ENCODE measurements at regions not wholly inside any gene's neighbourhood (a gene's known extent, or its start where the extent isn't known, plus 50 kb on each side); places are given as distances from the start of the nearest gene placed in this dataset.

DNA sequence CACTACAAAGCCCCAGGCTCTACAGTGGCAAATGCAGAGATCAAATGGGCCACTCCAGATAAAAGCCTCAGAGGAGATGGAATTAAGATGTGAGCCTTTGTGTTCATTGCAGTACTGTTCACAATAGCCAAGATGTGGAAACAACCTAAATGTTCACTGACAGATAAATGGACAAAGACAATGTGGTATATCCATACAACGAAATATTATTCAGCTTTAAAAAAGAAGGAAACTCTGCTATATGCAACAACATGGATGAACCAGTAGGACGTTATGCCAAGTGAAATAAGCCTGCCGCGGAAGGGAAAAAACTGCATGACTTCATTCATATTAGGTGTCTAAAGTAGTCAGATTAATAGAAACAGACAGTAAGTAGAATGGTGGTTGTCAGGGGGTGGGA, 170.5 kb upstream of the TBX20 start:
- Histone ChIP-seq H3K4me1 (peaks cover 0 to 3% (median 0%) of the 10 kb centered on the region in 4 donors), H3K27me3 (no peaks in the 10 kb centered on the region), H3K9me3 (no peaks in the 10 kb centered on the region), H3K27ac (no peak overlapping the region), H3K4me3 (no peak overlapping the region), H3K36me3 (no peaks in the 10 kb centered on the region)
- DNase-seq: no peak
- TF ChIP-seq POLR2A (IDR thresholded peaks at IDR 0.05) (no peak), EP300 (IDR thresholded peaks at IDR 0.05) (no peak), POLR2AphosphoS5 (IDR thresholded peaks at IDR 0.05) (no peak)
- TF ChIP-seq, protein P1, sequence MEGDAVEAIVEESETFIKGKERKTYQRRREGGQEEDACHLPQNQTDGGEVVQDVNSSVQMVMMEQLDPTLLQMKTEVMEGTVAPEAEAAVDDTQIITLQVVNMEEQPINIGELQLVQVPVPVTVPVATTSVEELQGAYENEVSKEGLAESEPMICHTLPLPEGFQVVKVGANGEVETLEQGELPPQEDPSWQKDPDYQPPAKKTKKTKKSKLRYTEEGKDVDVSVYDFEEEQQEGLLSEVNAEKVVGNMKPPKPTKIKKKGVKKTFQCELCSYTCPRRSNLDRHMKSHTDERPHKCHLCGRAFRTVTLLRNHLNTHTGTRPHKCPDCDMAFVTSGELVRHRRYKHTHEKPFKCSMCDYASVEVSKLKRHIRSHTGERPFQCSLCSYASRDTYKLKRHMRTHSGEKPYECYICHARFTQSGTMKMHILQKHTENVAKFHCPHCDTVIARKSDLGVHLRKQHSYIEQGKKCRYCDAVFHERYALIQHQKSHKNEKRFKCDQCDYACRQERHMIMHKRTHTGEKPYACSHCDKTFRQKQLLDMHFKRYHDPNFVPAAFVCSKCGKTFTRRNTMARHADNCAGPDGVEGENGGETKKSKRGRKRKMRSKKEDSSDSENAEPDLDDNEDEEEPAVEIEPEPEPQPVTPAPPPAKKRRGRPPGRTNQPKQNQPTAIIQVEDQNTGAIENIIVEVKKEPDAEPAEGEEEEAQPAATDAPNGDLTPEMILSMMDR (IDR thresholded peaks at IDR 0.05): no peak
- WGBS, 2 donors: 78 to 88% methylated on average over 4 of the region's 4 CpGs
- intact Hi-C loops (cut with DNase I): loop anchor here (10.0 kb wide), 2 partner anchors 120 to 200 kb away; no protein-coding TSS in a partner anchor

DNA sequence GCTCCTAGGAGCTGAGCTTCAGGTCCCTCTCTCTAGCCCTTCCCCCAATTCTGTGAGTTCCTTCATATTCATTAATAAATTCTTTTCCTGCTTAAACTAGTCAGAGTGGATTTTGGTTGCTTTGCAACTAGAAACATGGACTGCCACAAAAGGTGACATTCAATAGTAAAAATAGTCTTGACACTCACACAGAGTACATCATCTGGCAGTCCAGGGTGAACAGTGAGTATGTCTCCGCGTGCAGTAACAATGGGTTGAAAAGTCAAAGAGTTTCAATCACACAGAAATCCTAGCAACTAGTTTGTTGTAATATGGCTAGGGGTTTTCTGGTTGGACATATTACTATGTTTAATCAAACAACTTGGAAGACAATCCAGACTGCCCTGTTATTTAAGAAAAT, 168.8 kb upstream of the TBX20 start:
- intact Hi-C loops (cut with DNase I): loop anchor here (10.0 kb wide), 2 partner anchors 122 to 202 kb away; no protein-coding TSS in a partner anchor
- H3K4me1 ChIP-seq: peaks cover 0 to 3% (median 0%) of the 10 kb centered on the region in 4 donors
- H3K9me3 ChIP-seq: no peaks in the 10 kb centered on the region
- TF ChIP-seq POLR2AphosphoS5 (IDR thresholded peaks at IDR 0.05): no peak
- no peak for TF ChIP-seq POLR2A (IDR thresholded peaks at IDR 0.05)
- no peak for TF ChIP-seq EP300 (IDR thresholded peaks at IDR 0.05)
- TF ChIP-seq, protein P1 (IDR thresholded peaks at IDR 0.05): no peak
- DNase-seq: no peak
- H3K4me3 ChIP-seq: no peak overlapping the region
- H3K27ac ChIP-seq: no peak overlapping the region
- WGBS, 2 donors: 92 to 96% methylated on average over 2 of the region's 2 CpGs
- no peaks in the 10 kb centered on the region for H3K36me3 ChIP-seq
- H3K27me3 ChIP-seq: no peaks in the 10 kb centered on the region

DNA sequence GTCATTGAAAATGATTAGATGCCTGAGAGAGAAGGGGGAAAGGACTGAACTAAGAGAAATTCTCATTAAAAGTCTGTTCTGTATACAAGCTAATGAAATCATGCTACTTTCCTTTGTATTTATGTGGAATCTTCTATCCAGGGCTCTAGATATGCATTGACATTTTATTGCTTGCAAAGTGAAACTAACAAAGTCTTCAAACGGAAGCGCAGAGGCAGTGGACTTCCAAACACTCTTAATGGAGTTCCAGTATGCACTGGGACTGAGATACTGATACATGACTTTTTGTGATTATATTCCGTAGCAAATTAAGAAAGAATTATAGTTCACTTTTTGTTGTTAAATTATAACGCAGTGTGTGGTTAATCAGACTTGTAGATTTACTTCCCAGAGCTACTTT, 166.8 kb upstream of the TBX20 start:
- no peaks in the 10 kb centered on the region for H3K9me3 ChIP-seq
- DNase-seq: no peak
- intact Hi-C loops (cut with DNase I): loop anchor here (10.0 kb wide), 2 partner anchors 124 to 204 kb away; no protein-coding TSS in a partner anchor
- peak overlapping the region in 2 of 4 donors; percentile 9 to 25 for H3K4me3 ChIP-seq
- H3K27ac ChIP-seq: no peak overlapping the region
- no peaks in the 10 kb centered on the region for H3K27me3 ChIP-seq
- TF ChIP-seq, protein P1 (IDR thresholded peaks at IDR 0.05): no peak
- no peak for TF ChIP-seq POLR2A (IDR thresholded peaks at IDR 0.05)
- TF ChIP-seq POLR2AphosphoS5 (IDR thresholded peaks at IDR 0.05): no peak
- TF ChIP-seq EP300 (IDR thresholded peaks at IDR 0.05): no peak
- H3K36me3 ChIP-seq: no peaks in the 10 kb centered on the region
- WGBS, 2 donors: 22 to 38% methylated on average over 4 of the region's 4 CpGs
- H3K4me1 ChIP-seq: peaks cover 0 to 3% (median 0%) of the 10 kb centered on the region in 4 donors

DNA sequence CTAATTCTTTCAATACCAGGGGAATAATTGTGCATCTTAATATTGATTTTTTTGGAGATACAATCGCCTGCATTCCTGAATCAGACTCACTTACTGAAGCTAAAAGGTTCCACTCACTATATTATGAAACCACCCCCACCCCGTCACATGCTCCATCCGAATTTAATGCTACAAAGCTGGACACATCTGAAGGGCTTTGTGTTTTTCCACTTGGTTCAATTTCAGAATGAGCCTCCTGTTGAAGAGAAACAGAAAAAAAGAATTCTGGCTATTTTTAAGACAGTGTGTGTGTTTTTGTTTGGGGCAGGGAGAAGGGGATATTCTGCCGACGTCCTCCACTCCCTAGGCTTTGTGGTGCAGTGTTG, 165.5 kb upstream of the TBX20 start:
- no peak for TF ChIP-seq POLR2AphosphoS5 (IDR thresholded peaks at IDR 0.05)
- Histone ChIP-seq H3K9me3 (no peaks in the 10 kb centered on the region), H3K27ac (no peak overlapping the region), H3K4me3 (no peak overlapping the region), H3K27me3 (no peaks in the 10 kb centered on the region), H3K4me1 (peaks cover 0 to 3% (median 0%) of the 10 kb centered on the region in 4 donors), H3K36me3 (no peaks in the 10 kb centered on the region)
- DNase-seq: no peak
- 82 to 84% methylated on average over 5 of the region's 5 CpGs for WGBS, 2 donors
- intact Hi-C loops (cut with DNase I): no loop called here

DNA sequence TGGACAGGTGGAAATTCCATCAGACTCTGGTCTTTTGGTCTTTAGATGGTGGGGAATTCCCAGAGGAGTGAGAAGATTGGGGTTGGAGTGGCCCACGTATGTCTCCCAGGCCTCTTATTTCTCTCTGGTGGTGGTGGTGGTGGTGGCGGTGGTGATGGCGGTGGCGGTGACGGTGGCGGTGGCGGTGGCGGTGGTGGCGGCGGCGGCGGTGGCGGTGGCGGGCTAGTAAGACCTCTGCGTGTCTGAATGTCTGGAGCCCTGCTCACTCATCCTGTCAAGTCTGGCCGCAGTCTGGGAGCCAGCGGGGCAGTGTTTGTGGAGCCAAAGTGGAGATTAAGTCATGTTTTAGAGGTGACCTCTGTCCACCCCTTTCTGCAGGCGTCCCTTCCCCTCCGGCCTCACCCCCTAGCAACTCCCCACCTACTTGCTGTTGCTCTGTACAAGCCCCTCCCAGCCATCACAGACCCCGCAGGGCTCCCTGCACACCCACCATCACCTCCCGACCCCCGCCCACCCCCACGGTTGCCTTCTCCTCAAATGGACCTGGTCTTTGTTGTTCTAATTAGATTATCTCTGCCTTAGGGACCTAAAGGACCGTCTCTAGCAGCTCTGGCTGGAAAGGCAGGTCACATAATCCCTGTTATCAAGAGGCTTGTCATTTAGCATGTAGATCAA, 165.0 kb upstream of the TBX20 start:
- Histone ChIP-seq H3K4me3 (no peak overlapping the region), H3K9me3 (no peaks in the 10 kb centered on the region), H3K27ac (no peak overlapping the region), H3K4me1 (peaks cover 0 to 3% (median 0%) of the 10 kb centered on the region in 4 donors), H3K36me3 (no peaks in the 10 kb centered on the region), H3K27me3 (no peaks in the 10 kb centered on the region)
- TF ChIP-seq, protein P1 (IDR thresholded peaks at IDR 0.05): no peak
- TF ChIP-seq EP300 (IDR thresholded peaks at IDR 0.05): no peak
- no peak for TF ChIP-seq POLR2A (IDR thresholded peaks at IDR 0.05)
- no peak for TF ChIP-seq POLR2AphosphoS5 (IDR thresholded peaks at IDR 0.05)
- WGBS, 2 donors: 80 to 84% methylated on average over 24 of the region's 24 CpGs
- DNase-seq: no peak
- intact Hi-C loops (cut with DNase I): no loop called here

Measured in sigmoid colon (tissue), 6 donors.